WI38 (cell line): ENCODE measurements at regions not wholly inside any gene's neighbourhood (a gene's known extent, or its start where the extent isn't known, plus 50 kb on each side); places are given as distances from the start of the nearest gene placed in this dataset.

Experiments
- H3K4me3 ChIP-seq: 2 replicates; pipeline ENCODE4 v1.5.1; 2011; ENCODE audit warnings: low read depth, mild to moderate bottlenecking, control low read depth, low read length
- CTCF ChIP-seq: IDR thresholded peaks from 2 replicates; pipeline ENCODE4 v1.5.1; 2012; ENCODE audit warnings: low read depth, mild to moderate bottlenecking, control low read depth, low read length

- TF ChIP-seq CTCF, result no peak
- H3K4me3 ChIP-seq, result peak overlapping the region; percentile 9; the same call in 1 of the 2 replicates
Measured at GRCh38 chr12:124512667-124513296, 54.6 kb downstream of the NCOR2 start.

- H3K4me3 ChIP-seq, result no peak overlapping the region
- TF ChIP-seq CTCF, result no peak
Measured at GRCh38 chr12:124511259-124511985, 56.0 kb downstream of the NCOR2 start.

- H3K4me3 ChIP-seq, result no peak overlapping the region
- no peak for TF ChIP-seq CTCF
Measured at GRCh38 chr12:124510301-124510970, 57.0 kb downstream of the NCOR2 start.

DNA sequence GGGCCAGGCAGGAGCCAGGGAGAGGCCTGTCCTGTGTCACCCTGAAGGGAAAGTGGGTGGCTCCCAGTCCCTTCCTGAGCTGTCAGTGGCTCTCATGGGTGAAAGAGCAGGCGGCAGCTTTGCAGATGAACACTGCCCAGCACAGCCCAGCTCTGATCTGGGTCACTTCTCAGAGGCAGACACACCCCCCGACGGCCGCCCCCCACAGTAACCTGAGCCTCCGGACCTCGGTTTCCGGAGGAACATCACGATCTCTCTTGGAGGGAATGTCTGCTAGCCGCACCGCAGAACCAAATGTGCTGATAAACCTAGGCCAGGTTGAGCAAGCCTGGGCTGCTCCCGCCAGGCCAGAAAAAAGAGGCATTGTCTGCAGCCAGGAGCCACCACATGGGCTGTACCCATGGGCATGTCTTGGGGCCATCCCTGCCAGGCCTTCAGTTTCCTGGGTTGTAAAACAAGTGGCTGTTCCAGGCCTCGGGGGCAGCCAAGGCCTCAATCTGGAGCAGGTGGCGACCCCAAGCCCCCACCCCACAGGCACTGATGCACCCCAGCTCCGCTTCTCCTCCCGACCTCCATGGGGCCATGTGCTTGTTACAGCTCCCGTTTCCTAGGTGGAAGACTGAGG lies 57.6 kb downstream of the NCOR2 start:
- H3K4me3 ChIP-seq, result no peak overlapping the region
- no peak for TF ChIP-seq CTCF

DNA sequence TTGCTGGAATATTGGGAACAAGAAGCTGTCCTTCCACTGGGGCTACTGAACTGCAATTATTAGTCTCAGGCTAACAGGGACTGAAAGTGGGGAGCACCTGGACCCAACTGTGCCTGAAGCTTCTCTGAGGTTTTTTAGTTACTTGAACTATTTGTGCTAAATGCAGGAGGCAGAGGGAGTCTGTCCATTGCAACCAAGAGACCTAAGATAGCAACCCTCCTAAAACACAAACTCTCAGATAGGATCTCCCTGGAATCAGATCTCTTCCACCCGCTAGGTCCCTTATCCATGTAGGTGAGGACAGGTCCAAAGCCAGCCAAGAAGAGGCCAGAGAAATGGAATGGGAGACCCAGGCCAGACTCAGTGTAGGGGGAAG lies 58.1 kb downstream of the NCOR2 start:
- no peak overlapping the region for H3K4me3 ChIP-seq
- no peak for TF ChIP-seq CTCF

DNA sequence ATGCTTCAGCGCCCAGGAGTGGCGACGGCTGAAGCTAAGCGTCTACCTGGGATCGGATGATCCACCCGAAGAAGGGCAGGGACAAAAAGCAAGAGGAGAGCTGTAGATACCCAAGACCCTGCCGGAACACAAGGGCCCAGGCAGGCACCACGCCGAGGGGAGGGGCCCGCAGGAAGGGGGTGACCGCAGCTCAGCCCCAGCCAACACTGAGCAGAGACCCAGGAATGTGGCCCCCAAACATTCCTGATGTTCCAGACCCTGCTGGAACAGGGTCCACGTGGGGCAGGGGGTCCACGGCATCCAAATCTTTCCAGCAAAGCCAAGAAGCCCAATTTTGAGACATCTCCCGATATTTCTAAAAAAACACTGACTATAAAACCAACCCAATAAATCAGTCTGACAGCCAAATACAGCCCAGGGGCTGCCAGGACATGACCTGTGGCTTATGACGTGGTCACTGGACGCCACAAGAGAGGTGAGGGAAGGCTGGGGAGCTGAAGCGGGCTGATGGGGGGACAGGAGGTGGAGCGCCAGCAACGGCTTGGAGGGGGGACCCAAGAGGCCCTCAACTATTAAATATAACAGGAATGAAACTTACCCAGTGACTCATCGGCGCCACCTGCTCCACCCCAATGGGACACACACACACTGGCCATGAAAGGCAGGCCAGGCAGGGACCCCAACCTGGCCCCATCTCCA lies 58.9 kb downstream of the NCOR2 start:
- no peak for TF ChIP-seq CTCF
- H3K4me3 ChIP-seq, result no peak overlapping the region
